Stimulated activated CD8-positive, alpha-beta memory T cell treated with anti-CD3 and anti-CD28 coated beads, Interleukin-2, amount 100 ng/mL, for 1 hour (primary cell): ENCODE measurements at regions not wholly inside any gene's neighbourhood (a gene's known extent, or its start where the extent isn't known, plus 50 kb on each side); places are given as distances from the start of the nearest gene placed in this dataset.
"Not testable (repeated sequence)": the region's sequence is repeated elsewhere in the genome, so short reads cannot be mapped to it uniquely, and the experiment has no call there.

Experiments
- DNase-seq, 2 donors: peaks; one replicate each; pipeline ENCODE4 v3.0.0-alpha.2; 2020; ENCODE audit warnings: low read depth in 2 of 2

DNA sequence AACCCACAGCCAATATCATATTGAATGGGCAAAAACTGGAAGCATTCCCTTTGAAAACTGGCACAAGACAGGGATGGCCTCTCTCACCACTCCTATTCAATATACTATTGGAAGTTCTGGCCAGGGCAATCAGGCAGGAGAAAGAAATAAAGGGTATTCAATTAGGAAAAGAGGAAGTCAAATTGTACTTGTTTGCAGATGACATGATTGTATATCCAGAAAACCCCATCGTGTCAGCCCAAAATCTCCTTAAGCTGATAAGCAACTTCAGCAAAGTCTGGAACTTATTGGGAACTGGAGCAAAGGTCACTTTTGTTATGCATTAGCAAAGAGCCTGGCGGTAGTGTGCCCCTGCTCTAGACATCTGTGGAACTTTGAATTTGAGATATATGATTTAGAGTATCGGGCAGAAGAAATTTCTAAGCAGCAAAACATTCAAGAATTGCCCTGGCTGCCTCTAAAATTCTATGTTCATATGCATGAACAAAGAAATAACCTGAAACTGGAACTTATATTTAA is 53.4 kb upstream of the PSMA1 start:
- not testable (repeated sequence) for DNase-seq

DNA sequence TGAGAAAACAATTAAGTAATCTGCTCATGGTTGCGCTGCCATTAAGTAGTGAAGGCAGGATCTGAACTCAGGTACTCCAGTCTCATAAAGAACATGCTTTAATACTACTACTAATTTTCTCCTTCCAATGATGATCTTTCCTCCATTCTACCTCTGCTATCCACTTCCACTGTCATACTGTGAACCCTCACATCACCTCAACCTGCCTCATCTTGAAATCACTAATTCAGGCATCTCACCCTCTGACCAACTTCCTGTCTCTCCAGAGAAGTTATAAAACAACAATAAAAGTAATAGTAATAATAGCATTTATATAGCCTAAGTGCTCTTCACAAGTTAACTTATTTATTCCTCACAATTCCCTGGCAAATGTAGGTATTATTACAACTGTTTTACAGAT is 57.1 kb upstream of the PSMA1 start:
- no peak for DNase-seq

DNA sequence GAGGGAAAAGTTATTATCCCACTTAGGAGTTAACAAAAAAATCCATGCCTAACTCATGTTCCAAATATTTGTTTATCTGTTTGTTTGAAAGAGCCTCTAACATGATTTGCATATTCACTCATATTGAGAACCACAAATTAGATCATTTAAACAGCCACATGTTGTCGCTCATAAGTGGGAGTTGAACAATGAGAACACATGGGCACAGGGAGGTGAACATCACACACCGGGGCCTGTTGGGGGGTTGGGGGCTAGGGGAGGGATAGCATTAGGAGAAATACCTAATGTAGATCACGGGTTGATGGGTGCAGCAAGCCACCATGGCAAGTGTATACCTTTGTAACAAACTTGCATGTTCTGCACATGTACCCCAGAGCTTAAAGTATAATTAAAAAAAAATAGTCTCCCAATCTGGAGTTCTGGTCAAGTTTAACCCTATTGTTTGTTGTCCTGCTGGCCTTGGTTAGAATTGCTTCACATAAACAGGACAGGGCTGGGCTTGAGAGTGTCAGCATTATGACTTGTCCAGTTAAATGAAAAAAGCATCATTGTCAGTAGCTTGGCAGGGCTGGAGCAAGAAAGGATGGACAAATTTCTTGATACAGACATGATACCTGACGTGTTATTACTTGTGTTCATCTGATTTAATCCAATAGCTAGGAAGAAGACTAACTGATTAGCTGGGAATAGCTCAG is 57.8 kb upstream of the PSMA1 start:
- no peak for DNase-seq

DNA sequence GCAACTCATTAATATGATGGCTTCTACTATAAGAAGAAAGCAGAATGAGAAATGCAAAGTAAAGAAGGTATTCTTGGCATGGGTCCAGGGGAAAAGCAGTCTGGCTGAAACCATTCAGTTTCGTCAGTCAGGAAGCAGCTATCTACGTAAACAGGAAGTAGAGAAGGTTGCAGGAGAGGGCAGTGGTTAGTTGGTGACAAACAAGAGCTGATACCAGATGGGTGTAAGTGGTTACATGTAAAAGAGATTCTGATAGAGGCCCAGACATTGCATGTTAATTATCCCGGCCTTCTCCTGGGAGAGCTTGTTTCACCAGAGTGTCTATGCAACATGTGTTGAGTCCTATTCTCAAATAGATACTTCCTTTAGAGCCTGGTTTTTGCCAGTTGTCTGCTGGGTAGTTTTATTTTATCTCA is 58.4 kb upstream of the PSMA1 start:
- peak; percentile 36 to 48 for DNase-seq

DNA sequence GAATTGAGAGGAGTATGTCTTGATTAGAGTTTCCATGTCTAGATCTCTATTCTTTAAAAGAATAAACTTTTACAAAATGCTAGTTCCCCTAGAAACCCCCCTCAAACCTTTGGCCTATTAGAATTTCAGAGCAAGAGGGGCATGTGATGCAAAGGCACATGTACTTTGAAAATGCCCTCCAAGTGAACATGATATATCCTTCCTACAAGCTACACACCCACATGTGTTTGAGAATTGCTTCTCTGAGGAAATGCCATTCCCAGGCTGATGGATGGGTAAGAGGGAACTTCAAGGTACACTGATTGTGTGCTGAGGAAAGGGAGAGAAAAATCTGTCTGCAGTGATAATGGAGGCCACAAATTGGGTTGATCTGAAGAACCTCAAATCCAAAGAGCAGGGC is 59.5 kb upstream of the PSMA1 start:
- DNase-seq, result no peak

DNA sequence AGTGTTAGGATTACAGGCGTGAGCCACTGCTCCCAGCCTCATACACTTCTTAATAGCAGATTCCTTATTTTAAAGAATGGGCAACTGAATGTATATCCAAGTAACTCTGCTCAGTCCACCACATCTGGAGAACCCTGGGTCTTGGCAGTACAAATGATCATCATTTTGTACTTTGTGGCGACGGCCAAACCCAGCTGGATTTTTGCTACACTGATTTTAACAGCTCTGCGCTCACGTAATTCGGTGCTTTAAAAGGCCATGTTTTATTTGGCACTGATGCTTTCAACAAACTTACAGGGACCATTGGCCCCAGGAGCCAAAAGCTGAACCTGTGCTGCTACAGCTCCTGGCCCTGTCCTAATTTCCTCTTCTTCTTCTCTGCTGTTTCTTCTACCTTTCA is 60.8 kb upstream of the PDE3B start:
- DNase-seq, result no peak

DNA sequence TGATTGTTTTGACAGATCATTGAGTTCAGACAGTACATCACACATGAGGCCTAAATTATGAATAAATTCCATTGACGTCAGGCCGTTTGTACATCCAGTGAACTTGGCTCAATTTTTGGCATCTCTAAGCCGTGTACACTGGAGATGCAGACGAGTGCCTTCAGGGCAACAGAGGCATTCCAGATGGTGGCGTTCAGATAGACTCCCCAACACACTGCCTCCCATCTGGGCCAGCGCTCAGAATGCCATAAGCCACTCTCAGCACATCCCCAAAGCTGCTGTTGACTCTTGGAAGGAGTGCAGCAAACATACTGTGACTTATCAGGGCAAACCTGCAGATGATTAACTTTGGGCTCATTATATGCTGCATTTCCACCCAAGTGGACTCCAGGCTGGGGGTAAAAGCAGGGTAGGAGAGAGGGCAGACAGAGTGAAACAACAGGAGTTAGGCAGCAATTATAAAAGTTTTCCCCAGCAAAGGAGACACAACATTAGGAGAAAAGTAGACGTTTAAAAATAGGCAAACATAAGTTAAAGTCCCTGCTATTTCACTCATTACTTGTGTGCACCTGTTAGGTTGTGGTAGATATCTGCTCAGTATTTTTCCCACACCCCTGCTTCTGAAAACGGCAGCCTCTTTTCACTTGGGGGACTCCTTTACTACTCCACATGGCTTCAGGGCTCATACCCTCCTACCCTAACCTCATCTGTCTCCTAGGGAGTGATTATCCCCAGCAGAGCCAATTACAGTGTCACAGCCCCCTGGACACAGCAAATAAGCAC is 60.2 kb upstream of the PDE3B start:
- no peak for DNase-seq

DNA sequence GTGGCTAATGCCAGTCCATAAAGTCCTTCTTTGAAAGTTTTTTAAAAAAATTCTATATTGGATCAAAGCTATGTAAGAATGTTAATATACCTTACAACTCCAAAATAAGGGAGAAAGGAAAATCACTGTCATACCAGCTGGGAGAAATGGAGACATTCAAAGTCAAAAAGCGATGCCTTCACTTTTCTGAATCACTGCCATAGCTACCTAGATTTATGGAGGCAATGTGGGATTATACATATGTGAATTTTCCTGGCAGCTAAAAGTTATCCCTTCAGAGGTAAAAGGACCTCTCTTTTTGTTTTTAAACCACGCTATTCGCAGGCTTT is 59.6 kb upstream of the PDE3B start:
- DNase-seq, result no peak

DNA sequence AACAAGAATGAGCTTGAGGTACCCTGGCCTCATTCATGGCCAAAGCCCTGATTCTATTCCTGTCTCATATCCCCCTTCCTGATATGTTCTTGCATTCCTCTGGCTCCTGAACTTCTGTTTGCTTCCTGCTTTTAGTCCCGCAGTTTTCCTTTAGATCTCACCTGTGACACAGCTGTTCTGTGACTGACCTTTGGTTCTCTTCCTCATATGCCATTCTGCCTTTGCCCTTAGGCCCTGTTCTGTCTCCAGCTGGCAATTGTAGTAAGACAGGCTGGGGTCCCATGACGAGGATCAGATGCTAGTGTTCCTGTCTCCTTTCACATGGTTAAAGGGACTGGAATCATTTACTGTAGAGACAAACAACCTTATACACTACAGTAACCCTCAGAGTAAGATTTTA is 59.0 kb upstream of the PDE3B start:
- DNase-seq, result no peak

DNA sequence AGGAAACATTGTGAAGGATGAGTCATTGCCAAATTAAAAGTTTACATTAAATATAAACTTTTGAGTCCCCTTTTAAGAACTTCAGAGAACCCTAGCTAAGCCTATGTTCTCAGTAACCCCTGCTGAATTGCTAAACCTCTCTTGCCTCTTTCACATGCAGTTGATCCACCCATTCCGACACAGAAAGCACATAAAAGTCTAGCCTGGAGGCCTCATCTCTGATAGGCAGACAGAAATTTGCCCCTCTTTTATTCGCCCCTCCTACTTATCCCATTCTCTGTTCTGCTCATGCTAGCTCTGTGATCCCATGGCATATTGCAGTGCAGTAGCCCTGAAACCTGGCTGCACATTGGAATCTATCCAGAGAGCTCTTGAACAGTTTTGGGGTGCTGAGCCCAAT is 58.2 kb upstream of the PDE3B start:
- no peak for DNase-seq

DNA sequence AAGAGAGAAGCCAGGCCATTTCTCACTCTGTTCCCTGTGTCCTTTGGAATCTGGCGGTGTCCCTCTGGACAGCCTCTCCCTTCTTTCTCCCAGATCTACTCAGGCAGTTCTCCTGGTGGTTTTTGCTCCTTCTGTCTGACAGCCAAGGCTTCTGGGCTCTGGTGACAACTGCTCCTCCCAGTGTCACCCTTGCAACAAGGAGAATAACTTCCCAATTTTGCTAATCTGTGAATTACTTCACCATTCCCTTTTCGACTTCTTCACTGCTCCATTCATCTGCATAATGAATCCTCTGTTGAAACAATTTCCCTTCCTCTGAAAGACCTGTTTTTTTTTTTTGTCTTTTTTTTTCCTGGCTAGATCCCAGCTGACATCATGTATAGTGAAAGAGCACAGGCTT is 56.3 kb upstream of the PDE3B start:
- no peak for DNase-seq

DNA sequence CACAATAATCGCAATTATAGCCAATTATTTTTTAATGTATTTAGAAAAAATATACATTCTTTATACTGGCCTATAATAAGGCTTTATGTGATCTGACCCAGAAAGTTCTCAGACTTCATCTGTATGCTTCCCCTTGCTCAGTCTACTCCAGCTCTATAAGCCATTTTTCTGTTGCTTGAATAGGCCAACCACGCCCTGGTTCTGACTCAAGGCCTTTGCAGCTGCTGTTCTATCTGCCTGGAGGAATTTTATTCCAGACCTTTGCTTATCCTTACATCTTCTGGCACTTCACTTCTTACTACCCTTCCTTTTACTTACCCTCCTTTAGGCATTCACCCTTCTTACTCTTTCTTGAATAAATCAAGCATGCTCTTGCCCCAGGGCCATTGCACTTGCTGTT is 54.9 kb upstream of the PDE3B start:
- no peak for DNase-seq

DNA sequence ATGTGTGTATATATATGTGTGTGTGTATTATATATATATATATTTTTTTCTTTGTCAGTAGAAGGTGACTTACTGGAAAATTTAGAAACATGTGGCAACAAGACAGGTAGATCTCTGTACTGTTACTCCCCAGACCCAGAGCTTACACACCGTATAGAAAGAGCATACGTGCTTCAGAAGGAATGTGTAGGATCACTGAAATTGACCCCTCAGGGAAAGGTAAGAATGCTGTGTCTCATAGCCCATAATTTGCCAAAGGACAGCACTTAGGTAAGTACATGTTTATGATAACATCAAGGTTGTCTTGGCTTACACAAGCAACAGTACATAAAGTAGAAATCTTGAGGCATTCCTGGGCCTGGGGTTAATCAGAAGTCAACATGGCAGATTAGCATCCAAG is 54.2 kb upstream of the PDE3B start:
- no peak for DNase-seq

DNA sequence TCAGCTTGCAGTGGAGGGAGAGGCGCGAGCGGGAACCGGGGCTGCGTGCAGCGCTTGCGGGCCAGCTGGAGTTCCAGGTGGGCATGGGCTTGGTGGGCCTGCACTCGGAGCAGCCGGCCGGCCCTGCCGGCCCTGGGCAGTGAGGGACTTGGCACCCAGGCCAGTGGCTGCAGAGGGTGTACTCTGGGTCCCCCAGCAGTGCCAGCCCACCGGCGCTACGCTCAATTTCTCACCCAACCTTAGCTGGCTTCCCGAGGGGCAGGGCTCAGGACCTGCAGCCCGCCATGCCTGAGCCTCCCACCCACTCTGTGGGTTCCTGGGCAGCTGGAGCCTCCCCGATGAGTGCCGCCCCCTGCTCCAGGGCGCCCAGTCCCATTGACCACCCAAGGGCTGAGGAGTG is 52.6 kb upstream of the PDE3B start:
- not testable (repeated sequence) for DNase-seq

DNA sequence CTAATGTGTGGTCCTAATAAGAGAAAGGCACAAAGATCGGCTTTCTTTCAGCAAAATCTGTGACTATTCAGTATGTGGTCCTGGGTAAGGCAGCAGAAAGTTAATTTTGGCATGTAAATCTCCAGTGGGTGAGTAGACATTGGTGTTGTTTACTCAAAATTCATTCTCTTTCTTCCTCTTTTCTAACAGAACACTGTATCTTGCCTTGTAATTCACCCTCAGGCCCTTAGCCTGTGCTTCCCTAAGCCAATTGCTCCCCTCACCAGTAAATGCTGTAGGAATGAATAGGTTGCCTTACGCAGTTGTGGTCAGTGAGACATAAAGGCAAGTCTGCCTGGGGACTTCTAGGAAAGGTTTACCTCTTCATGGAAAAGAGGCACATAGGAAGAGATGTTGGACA is 49.9 kb upstream of the PDE3B start:
- no peak for DNase-seq
